Endothelial cell (in vitro differentiated cells): ENCODE measurements at regions not wholly inside any gene's neighbourhood (a gene's known extent, or its start where the extent isn't known, plus 50 kb on each side); places are given as distances from the start of the nearest gene placed in this dataset.

Source experiments
- DNase-seq: peaks from one replicate; pipeline ENCODE4 v3.0.0; 2021; ENCODE audit warnings: low spot score
- H3K27ac Mint-ChIP-seq: one replicate; pipeline ENCODE4 v1.8.0; 2021; ENCODE audit warnings: mixed read lengths, inconsistent platforms; ENCODE audit not compliant: unreplicated experiment
- H3K27me3 Mint-ChIP-seq: one replicate; pipeline ENCODE4 v1.8.0; 2021; ENCODE audit warnings: mild to moderate bottlenecking, moderate library complexity, mixed read lengths, inconsistent platforms; ENCODE audit not compliant: unreplicated experiment
- H3K36me3 Mint-ChIP-seq: one replicate; pipeline ENCODE4 v1.8.0; 2021; ENCODE audit warnings: mild to moderate bottlenecking, low read depth, mixed read lengths, inconsistent platforms; ENCODE audit not compliant: unreplicated experiment
- H3K4me1 Mint-ChIP-seq: one replicate; pipeline ENCODE4 v1.8.0; 2021; ENCODE audit warnings: mild to moderate bottlenecking, mixed read lengths, inconsistent platforms; ENCODE audit not compliant: unreplicated experiment
- H3K4me3 Mint-ChIP-seq: one replicate; pipeline ENCODE4 v1.8.0; 2021; ENCODE audit warnings: mild to moderate bottlenecking, mixed read lengths, inconsistent platforms; ENCODE audit not compliant: unreplicated experiment
- H3K9me3 Mint-ChIP-seq: one replicate; pipeline ENCODE4 v1.8.0; 2021; ENCODE audit warnings: mixed read lengths, inconsistent platforms; ENCODE audit not compliant: unreplicated experiment
- TF ChIP-seq, protein P1 (sequence below): fragments of 200-600 bp; sonication (generic); IDR thresholded peaks from one replicate; pipeline ENCODE4 v1.5.0; 2021; ENCODE audit warnings: antibody characterized with exemption; ENCODE audit not compliant: unreplicated experiment

DNA sequence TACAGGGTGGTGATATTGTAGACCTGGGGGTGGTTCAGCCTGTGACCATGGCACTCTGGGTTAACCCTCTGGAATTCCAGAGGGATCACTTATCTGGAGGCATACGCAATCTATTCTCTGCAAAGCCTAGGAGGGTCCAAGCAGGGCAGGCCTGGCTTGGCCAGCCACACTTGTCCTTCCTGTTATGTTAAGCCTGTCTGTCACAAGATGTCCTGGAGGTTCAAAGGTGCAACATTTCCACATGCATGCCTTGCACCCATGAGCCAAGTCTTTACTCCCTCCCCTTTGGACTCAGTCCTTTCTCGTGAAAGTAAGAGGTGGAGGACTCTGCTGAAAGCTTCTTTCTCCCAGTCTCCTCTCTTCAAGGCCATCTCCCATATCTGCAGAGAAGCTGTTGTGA, 345.1 kb downstream of the HHIPL2 start:
- DNase-seq = no peak
- Mint-ChIP-seq H3K9me3 (no peaks in the 10 kb centered on the region), H3K27me3 (no peaks in the 10 kb centered on the region), H3K4me1 (no peaks in the 10 kb centered on the region), H3K27ac (no peak overlapping the region), H3K4me3 (no peak overlapping the region), H3K36me3 (no peaks in the 10 kb centered on the region)
- TF ChIP-seq, protein P1, sequence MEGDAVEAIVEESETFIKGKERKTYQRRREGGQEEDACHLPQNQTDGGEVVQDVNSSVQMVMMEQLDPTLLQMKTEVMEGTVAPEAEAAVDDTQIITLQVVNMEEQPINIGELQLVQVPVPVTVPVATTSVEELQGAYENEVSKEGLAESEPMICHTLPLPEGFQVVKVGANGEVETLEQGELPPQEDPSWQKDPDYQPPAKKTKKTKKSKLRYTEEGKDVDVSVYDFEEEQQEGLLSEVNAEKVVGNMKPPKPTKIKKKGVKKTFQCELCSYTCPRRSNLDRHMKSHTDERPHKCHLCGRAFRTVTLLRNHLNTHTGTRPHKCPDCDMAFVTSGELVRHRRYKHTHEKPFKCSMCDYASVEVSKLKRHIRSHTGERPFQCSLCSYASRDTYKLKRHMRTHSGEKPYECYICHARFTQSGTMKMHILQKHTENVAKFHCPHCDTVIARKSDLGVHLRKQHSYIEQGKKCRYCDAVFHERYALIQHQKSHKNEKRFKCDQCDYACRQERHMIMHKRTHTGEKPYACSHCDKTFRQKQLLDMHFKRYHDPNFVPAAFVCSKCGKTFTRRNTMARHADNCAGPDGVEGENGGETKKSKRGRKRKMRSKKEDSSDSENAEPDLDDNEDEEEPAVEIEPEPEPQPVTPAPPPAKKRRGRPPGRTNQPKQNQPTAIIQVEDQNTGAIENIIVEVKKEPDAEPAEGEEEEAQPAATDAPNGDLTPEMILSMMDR = no peak

DNA sequence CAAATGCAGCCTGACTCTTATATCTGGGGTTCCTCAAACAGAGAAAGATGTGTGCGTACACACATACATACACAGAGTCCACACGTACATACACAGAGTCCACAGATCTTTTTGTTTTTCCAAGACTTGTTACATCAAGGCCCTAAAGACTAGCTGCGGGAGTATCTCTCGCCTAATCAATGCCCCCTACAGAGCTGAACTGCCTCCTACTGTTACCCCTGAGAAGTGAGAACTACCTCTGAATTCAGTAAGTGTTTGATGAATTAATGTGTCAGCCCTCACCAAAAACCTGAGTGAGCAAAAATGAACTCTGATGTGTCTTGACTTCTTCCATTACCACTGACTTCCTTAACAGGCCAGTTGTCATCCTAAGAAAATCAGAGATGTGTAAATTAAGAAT, 351.2 kb downstream of the HHIPL2 start:
- TF ChIP-seq, protein P1 = no peak
- Mint-ChIP-seq H3K9me3 (no peaks in the 10 kb centered on the region), H3K36me3 (no peaks in the 10 kb centered on the region), H3K4me3 (no peak overlapping the region), H3K27ac (no peak overlapping the region), H3K4me1 (no peaks in the 10 kb centered on the region), H3K27me3 (no peaks in the 10 kb centered on the region)
- DNase-seq = no peak

DNA sequence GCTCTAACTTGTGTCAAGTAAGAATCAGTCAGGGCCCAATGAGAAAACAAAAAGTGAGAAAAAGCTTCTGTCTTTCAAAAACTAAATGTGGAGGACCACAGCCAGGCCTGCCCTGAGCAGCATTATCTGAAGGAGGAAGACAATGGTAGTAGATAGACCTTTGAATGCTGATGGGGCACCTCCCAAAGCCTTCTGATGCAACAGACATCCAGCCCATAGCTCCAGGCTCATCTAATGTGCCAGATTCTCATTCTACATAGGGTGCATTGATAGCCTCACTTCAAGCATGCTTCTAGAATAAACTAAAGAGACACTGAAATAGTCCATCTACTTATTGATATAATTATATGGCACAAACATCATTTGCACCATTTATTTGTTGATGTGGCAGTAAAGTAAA, 351.6 kb downstream of the HHIPL2 start:
- DNase-seq = no peak
- no peaks in the 10 kb centered on the region for H3K9me3 Mint-ChIP-seq
- H3K36me3 Mint-ChIP-seq = no peaks in the 10 kb centered on the region
- H3K4me1 Mint-ChIP-seq = no peaks in the 10 kb centered on the region
- no peak overlapping the region for H3K27ac Mint-ChIP-seq
- no peak overlapping the region for H3K4me3 Mint-ChIP-seq
- TF ChIP-seq, protein P1 = no peak
- no peaks in the 10 kb centered on the region for H3K27me3 Mint-ChIP-seq

DNA sequence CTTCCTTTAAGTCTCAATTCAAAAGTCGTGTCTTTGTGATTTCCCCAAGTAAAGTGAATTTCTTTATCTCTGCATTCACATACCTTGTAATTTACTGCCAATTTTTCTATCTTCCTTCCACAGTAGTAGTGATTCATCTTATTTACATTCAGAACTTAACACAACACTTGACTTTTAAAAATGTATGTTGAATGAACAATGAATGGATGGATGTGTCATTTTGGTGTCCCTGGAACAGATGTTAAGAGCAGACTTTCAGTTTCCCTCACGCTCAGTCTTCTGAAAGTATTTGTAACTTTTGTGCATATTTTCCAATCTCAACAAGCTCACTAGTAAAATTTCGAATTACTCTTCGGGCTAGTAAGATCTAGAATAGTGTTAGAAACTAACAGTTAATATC, 352.0 kb downstream of the HHIPL2 start:
- TF ChIP-seq, protein P1 = no peak
- Mint-ChIP-seq H3K36me3 (no peaks in the 10 kb centered on the region), H3K27me3 (no peaks in the 10 kb centered on the region), H3K27ac (no peak overlapping the region), H3K9me3 (no peaks in the 10 kb centered on the region), H3K4me1 (no peaks in the 10 kb centered on the region), H3K4me3 (no peak overlapping the region)
- no peak for DNase-seq

DNA sequence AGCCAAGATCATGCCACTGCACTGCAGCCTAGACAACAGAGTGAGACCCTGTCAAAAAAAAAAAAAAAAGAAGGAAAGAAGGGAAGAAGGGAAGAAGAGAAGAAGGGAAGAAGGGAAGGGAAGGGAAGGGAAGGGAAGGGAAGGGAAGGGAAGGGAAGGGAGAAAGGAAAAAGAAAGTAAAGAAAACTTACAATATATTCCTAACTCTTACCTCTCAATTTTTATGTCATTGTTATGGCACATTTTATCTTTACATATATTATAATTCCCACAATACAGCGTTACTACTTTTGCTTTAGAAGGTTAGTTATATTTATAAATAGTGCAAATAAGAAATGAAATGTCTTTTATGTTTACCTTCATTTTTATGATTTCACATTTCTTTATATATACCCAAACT, 358.7 kb downstream of the HHIPL2 start:
- Mint-ChIP-seq H3K27me3 (no peaks in the 10 kb centered on the region), H3K27ac (no peak overlapping the region)

More for the DNA sequence above, 358.7 kb downstream of the HHIPL2 start:
- H3K4me3 Mint-ChIP-seq = no peak overlapping the region
- TF ChIP-seq, protein P1 = no peak
- no peak for DNase-seq
- no peaks in the 10 kb centered on the region for H3K4me1 Mint-ChIP-seq
- no peaks in the 10 kb centered on the region for H3K9me3 Mint-ChIP-seq
- H3K36me3 Mint-ChIP-seq = no peaks in the 10 kb centered on the region
